ENCODE measurements at regions not wholly inside any gene's neighbourhood (a gene's known extent, or its start where the extent isn't known, plus 50 kb on each side); places are given as distances from the start of the nearest gene placed in this dataset.

DNA sequence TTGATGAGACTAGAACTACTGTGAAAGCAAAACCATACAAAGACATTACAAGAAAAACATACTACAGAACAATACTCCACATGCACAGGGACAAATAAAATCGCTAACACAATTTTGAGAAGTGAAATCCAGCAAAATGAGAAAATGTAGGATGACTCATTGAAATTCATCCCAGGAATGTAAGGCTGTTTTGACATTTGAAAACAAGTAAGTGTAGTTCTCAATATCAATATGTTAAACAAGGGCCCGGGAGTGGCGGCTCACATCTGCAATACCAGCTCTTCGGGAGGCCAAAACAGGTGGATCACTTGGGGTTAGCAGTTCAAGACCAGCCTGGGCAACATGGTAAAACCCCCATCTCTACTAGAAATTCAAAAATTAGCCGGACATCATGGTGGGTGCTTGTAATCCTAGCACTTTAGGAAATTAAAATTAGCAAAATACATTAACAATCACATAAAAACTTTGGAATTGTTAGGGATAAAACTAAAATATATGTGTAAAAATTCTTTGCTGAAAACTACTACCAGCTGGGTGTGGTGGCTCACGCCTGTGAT is 113.7 kb upstream of the ADARB2 start:
- no peak for ATAC-seq

DNA sequence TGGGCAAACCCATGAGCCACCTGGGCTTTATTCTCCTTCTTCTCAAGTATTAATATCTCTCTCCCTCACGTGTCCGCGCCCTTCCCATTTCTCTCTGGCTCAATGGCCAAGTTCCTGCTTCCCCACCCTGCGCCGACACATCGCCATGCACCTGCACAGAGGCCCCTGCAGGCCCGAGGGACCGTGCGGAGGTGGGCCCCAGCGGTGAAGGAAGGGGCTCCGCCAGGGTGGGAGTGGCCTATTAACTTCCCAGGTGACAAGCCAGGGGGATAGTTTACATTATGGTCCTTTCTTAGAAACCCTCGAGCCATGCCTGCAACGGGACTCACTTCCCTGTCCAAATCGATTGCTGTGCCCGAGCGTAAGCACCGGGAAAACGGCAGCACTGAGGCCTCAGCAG is 110.0 kb upstream of the ADARB2 start:
- no peaks in the 10 kb centered on the region for H3K36me3 ChIP-seq (ENCODE audit: insufficient read depth in 1 of 2, low read depth in 1 of 2)
- no peaks in the 10 kb centered on the region for H3K4me1 ChIP-seq
- peaks cover 0 to 2% (median 0%) of the 10 kb centered on the region in 3 donors for H3K27me3 ChIP-seq (ENCODE audit: insufficient read depth in 3 of 3, low read length in 2 of 3)
- ATAC-seq (no peak), DNase-seq (no peak)
- intact Hi-C loops (cut with DNase I) = no loop called here
- TF ChIP-seq, protein P1, sequence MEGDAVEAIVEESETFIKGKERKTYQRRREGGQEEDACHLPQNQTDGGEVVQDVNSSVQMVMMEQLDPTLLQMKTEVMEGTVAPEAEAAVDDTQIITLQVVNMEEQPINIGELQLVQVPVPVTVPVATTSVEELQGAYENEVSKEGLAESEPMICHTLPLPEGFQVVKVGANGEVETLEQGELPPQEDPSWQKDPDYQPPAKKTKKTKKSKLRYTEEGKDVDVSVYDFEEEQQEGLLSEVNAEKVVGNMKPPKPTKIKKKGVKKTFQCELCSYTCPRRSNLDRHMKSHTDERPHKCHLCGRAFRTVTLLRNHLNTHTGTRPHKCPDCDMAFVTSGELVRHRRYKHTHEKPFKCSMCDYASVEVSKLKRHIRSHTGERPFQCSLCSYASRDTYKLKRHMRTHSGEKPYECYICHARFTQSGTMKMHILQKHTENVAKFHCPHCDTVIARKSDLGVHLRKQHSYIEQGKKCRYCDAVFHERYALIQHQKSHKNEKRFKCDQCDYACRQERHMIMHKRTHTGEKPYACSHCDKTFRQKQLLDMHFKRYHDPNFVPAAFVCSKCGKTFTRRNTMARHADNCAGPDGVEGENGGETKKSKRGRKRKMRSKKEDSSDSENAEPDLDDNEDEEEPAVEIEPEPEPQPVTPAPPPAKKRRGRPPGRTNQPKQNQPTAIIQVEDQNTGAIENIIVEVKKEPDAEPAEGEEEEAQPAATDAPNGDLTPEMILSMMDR (IDR thresholded peaks at IDR 0.05) = no peak
- no peaks in the 10 kb centered on the region for H3K9me3 ChIP-seq
- no peak overlapping the region for H3K4me3 ChIP-seq
- WGBS, 3 donors = 88% methylated on average over 18 of the region's 18 CpGs
- no peak overlapping the region for H3K27ac ChIP-seq

More for the DNA sequence above, 113.7 kb upstream of the ADARB2 start:
- 81 to 92% (median 85%) methylated on average over 6 of the region's 6 CpGs for WGBS, 3 donors
- H3K4me3 ChIP-seq = no peak overlapping the region
- H3K4me1 ChIP-seq = no peaks in the 10 kb centered on the region
- H3K27ac ChIP-seq = no peak overlapping the region
- H3K27me3 ChIP-seq (ENCODE audit: insufficient read depth in 3 of 3, low read length in 2 of 3) = no peaks in the 10 kb centered on the region
- TF ChIP-seq, protein P1 (IDR thresholded peaks at IDR 0.05) = no peak
- no peaks in the 10 kb centered on the region for H3K36me3 ChIP-seq (ENCODE audit: insufficient read depth in 1 of 2, low read depth in 1 of 2)
- H3K9me3 ChIP-seq = no peaks in the 10 kb centered on the region
- intact Hi-C loops (cut with DNase I) = no loop called here
- DNase-seq = no peak

DNA sequence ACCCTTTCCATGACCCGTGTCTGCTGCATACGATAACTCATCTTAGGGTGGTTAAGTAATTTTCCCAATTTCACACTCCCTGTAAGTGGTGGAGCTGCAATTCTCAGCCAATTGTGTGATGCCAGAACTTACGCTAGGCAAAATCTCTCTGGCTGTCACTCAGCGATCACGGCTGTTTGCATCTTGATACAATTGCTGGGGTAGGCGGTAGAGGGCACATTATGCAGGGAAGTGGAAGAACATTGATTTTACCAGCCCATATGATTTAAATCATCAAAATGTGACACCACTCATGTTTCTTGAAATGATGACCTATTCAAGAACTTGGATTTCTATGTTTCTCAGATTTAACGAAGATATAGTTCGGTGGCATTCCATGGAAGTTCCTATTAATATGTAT is 108.7 kb upstream of the ADARB2 start:
- Histone ChIP-seq H3K36me3 (ENCODE audit: insufficient read depth in 1 of 2, low read depth in 1 of 2) (no peaks in the 10 kb centered on the region), H3K27ac (no peak overlapping the region), H3K4me1 (no peaks in the 10 kb centered on the region), H3K4me3 (no peak overlapping the region), H3K9me3 (no peaks in the 10 kb centered on the region), H3K27me3 (ENCODE audit: insufficient read depth in 3 of 3, low read length in 2 of 3) (peaks cover 0 to 2% (median 0%) of the 10 kb centered on the region in 3 donors)
- TF ChIP-seq, protein P1 (IDR thresholded peaks at IDR 0.05) = no peak
- no peak for DNase-seq
- intact Hi-C loops (cut with DNase I) = no loop called here
- ATAC-seq = no peak
- WGBS, 3 donors = 81 to 89% (median 86%) methylated on average over 8 of the region's 8 CpGs

DNA sequence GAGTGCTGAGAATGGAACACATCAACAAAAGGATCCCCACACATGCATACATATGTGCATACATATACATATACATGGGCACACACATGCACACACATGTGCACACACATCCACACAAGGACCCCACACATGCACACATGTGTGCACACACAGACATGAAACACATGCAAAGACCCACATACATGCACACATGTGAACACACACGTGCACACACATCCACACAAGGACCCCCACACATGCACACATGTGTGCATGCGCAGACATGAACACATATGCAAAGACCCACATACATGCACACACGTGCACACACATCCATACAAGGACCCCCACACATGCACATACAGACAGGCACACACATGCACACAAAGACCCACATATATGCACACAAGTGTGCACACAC is 104.4 kb upstream of the ADARB2 start:
- DNase-seq (no peak), ATAC-seq (no peak)
- no peak overlapping the region for H3K4me3 ChIP-seq
- intact Hi-C loops (cut with DNase I) = no loop called here
- peaks cover 0 to 2% (median 0%) of the 10 kb centered on the region in 3 donors for H3K27me3 ChIP-seq (ENCODE audit: insufficient read depth in 3 of 3, low read length in 2 of 3)
- no peak overlapping the region for H3K27ac ChIP-seq
- TF ChIP-seq, protein P1 (IDR thresholded peaks at IDR 0.05) = no peak
- H3K4me1 ChIP-seq = no peaks in the 10 kb centered on the region
- H3K9me3 ChIP-seq = no peaks in the 10 kb centered on the region
- 76 to 90% (median 88%) methylated on average over 3 of the region's 3 CpGs for WGBS, 3 donors
- H3K36me3 ChIP-seq (ENCODE audit: insufficient read depth in 1 of 2, low read depth in 1 of 2) = no peaks in the 10 kb centered on the region

DNA sequence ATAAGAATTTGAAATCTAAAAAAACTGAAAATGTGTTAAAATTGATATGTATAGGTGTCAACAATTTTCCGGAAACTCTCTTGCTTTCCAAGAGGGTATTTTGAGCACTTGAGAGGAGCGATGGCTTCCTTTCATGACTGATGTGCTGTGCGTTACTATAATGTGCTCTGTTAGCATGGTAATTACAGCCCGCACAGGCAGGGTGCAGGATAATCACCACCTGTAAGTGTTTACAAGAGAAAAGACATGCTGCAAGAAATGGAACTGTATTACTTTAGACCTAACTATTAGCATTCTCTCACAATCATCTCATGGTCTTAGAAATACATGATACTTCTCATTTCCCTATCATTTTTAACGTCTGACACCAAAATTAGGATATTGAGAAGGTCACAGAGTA is 92.4 kb upstream of the ADARB2 start:
- no peaks in the 10 kb centered on the region for H3K36me3 ChIP-seq (ENCODE audit: insufficient read depth in 1 of 2, low read depth in 1 of 2)
- H3K27ac ChIP-seq = no peak overlapping the region
- ATAC-seq (no peak), DNase-seq (no peak)
- H3K4me1 ChIP-seq = no peaks in the 10 kb centered on the region
- WGBS, 3 donors = 55 to 75% (median 73%) methylated on average over 5 of the region's 5 CpGs
- intact Hi-C loops (cut with DNase I) = no loop called here
- H3K27me3 ChIP-seq (ENCODE audit: insufficient read depth in 3 of 3, low read length in 2 of 3) = no peaks in the 10 kb centered on the region
- TF ChIP-seq, protein P1 (IDR thresholded peaks at IDR 0.05) = no peak
- H3K4me3 ChIP-seq = no peak overlapping the region
- no peaks in the 10 kb centered on the region for H3K9me3 ChIP-seq
